Ovary (tissue), 3 donors: ENCODE measurements at regions not wholly inside any gene's neighbourhood (a gene's known extent, or its start where the extent isn't known, plus 50 kb on each side); places are given as distances from the start of the nearest gene placed in this dataset.

Experiments used
- POLR2A ChIP-seq: fragments of 450-650 bp; IDR thresholded peaks from one replicate; pipeline ENCODE4 v1.6.1; 2017; ENCODE audit warnings: antibody characterized with exemption, mild to moderate bottlenecking, moderate library complexity
- TF ChIP-seq, protein P1 (sequence below), 3 donors: fragments of 450-650 bp in 2 of 3; fragments of 200-600 bp in 1 of 3; IDR thresholded peaks; one replicate each; pipeline versions ENCODE4 v1.5.1 to v1.8.0; 2016 to 2022; ENCODE audit warnings: antibody characterized with exemption in 3 of 3, mild to moderate bottlenecking in 1 of 3
- donor health status: DM: no; HTN: no; CAD: no.

DNA sequence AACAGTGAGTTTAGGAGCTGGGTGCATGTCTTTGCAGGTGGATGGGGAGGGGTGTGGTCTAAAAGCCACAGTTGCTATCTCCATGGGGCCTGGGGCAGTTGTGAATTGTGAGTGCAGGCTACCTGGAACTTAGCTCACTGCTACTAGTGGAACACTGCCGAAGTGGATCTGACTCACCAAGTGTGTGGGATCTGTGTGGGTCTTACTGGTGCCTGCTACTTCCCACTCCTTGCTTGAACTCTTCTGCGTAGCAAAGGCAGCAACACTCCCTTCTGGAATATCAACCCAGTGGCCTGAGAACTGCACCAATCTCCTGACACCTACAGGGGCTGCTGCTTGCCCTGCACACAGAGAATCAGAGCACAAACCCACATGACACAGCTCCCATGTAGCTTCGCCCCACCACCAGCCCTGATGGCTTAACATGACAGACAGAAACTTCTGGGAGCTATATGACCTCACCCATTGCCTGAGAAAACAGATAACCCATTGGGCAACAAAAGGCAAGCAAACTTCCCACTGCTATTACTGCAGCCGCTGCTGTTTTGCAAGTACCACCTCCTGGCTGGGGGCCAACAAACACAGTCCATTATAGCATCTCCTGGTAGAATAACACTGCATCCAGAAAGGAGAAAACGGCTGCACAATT lies 455.1 kb upstream of the DDX18 start:
- TF ChIP-seq, protein P1, sequence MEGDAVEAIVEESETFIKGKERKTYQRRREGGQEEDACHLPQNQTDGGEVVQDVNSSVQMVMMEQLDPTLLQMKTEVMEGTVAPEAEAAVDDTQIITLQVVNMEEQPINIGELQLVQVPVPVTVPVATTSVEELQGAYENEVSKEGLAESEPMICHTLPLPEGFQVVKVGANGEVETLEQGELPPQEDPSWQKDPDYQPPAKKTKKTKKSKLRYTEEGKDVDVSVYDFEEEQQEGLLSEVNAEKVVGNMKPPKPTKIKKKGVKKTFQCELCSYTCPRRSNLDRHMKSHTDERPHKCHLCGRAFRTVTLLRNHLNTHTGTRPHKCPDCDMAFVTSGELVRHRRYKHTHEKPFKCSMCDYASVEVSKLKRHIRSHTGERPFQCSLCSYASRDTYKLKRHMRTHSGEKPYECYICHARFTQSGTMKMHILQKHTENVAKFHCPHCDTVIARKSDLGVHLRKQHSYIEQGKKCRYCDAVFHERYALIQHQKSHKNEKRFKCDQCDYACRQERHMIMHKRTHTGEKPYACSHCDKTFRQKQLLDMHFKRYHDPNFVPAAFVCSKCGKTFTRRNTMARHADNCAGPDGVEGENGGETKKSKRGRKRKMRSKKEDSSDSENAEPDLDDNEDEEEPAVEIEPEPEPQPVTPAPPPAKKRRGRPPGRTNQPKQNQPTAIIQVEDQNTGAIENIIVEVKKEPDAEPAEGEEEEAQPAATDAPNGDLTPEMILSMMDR (IDR thresholded peaks at IDR 0.05) = no peak
- TF ChIP-seq POLR2A = no peak
